ENCODE measurements at regions not wholly inside any gene's neighbourhood (a gene's known extent, or its start where the extent isn't known, plus 50 kb on each side); places are given as distances from the start of the nearest gene placed in this dataset.

DNA sequence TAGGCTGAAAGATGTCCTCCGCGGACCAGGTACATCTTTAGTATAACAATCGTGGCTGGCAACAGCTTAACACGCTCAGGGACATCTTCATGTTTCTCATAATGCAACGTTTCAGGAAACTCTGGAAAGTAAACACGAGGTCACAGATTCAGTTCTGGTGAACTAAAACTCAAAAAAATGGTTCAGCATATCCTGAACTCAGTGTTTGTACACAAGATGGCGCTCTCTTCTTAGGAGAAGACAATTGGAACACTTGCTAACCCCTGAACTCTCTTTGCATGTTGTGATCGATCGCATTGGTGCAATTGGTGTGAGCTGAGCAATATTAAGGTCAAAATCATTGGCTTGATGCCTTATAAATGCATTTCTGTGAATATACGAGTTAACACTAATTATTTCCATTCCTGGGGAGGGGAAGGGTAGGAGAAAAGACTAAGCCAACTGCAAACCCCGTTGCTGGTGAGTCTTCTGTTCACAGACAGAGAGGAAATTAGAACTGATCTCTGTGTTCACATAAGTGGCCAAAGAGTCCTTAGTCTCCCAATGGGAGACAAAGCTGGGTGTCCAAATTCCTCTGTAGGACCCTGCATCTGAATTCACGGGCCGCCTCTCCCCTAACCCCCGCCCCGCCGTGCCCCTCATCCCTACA, 52.6 kb upstream of the FAM180A start:
- POLR2A ChIA-PET, result no interaction called here
- BruUV-seq (replicated peaks), result no TSS peak
- in situ Hi-C loops (cut with HindIII; ENCODE audit: low pct_unique_long_range_greater_than_20kb, low sequenced_read_pairs), result no loop called here

DNA sequence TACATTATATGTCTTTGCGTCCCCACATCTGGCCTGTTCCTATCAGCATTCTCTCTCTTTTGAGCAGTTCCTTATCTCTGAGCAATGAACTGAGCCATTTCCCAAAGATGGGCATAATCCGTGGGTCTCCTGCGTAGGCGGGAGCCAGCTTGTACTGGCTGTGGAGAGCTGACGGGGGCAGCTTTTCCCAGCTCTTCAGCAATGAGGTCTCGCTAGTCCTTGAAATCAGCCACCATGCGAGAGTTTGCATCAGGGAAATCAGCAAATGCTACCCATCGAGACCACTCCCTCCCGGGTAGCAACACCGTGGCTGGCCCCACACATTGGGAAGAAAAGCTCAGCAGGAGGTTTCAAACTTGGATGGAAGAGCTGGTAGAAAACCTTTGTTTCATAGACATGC, 51.9 kb upstream of the FAM180A start:
- in situ Hi-C loops (cut with HindIII; ENCODE audit: low pct_unique_long_range_greater_than_20kb, low sequenced_read_pairs), result no loop called here
- CTCF ChIA-PET, result no interaction called here
- POLR2A ChIA-PET, result no interaction called here

More for the DNA sequence above, 52.6 kb upstream of the FAM180A start:
- no peak for TF ChIP-seq POLR2AphosphoS5 (IDR thresholded peaks at IDR 0.05; ENCODE audit: low read depth, low read length)
- TF ChIP-seq, protein P1, sequence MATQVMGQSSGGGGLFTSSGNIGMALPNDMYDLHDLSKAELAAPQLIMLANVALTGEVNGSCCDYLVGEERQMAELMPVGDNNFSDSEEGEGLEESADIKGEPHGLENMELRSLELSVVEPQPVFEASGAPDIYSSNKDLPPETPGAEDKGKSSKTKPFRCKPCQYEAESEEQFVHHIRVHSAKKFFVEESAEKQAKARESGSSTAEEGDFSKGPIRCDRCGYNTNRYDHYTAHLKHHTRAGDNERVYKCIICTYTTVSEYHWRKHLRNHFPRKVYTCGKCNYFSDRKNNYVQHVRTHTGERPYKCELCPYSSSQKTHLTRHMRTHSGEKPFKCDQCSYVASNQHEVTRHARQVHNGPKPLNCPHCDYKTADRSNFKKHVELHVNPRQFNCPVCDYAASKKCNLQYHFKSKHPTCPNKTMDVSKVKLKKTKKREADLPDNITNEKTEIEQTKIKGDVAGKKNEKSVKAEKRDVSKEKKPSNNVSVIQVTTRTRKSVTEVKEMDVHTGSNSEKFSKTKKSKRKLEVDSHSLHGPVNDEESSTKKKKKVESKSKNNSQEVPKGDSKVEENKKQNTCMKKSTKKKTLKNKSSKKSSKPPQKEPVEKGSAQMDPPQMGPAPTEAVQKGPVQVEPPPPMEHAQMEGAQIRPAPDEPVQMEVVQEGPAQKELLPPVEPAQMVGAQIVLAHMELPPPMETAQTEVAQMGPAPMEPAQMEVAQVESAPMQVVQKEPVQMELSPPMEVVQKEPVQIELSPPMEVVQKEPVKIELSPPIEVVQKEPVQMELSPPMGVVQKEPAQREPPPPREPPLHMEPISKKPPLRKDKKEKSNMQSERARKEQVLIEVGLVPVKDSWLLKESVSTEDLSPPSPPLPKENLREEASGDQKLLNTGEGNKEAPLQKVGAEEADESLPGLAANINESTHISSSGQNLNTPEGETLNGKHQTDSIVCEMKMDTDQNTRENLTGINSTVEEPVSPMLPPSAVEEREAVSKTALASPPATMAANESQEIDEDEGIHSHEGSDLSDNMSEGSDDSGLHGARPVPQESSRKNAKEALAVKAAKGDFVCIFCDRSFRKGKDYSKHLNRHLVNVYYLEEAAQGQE (IDR thresholded peaks at IDR 0.05; ENCODE audit: insufficient read depth in 1 of 2, low read depth in 2 of 2, low read length in 1 of 2), result no peak
- no peak for TF ChIP-seq SIN3A (IDR thresholded peaks at IDR 0.05; ENCODE audit: borderline replicate concordance, insufficient read depth, low read depth, low read length)
- TF ChIP-seq, protein P2, sequence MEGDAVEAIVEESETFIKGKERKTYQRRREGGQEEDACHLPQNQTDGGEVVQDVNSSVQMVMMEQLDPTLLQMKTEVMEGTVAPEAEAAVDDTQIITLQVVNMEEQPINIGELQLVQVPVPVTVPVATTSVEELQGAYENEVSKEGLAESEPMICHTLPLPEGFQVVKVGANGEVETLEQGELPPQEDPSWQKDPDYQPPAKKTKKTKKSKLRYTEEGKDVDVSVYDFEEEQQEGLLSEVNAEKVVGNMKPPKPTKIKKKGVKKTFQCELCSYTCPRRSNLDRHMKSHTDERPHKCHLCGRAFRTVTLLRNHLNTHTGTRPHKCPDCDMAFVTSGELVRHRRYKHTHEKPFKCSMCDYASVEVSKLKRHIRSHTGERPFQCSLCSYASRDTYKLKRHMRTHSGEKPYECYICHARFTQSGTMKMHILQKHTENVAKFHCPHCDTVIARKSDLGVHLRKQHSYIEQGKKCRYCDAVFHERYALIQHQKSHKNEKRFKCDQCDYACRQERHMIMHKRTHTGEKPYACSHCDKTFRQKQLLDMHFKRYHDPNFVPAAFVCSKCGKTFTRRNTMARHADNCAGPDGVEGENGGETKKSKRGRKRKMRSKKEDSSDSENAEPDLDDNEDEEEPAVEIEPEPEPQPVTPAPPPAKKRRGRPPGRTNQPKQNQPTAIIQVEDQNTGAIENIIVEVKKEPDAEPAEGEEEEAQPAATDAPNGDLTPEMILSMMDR (IDR thresholded peaks at IDR 0.05), result peak; percentile 82
- TF ChIP-seq TCF7L2 (IDR thresholded peaks at IDR 0.05; ENCODE audit: low read depth, low read length), result no peak
- no peak overlapping the region for H3K4me3 ChIP-seq (ENCODE audit: low read depth in 2 of 2, low read length in 2 of 2)
- CTCF ChIA-PET, result no interaction called here
- H3K36me3 ChIP-seq (ENCODE audit: control insufficient read depth, insufficient read depth, low read length), result no peaks in the 10 kb centered on the region
- intact Hi-C loops (cut with micrococcal nuclease; ENCODE audit: unreplicated experiment), result loop anchor here (1.0 kb wide), 1 partner anchor 208 kb away; no protein-coding TSS in a partner anchor
- peaks cover 5% of the 10 kb centered on the region; the same call in 1 of the 2 replicates for H3K4me1 ChIP-seq (ENCODE audit: control insufficient read depth, insufficient read depth, low read length)
- peak; percentile 81 for ATAC-seq
- peak; percentile 56 for DNase-seq (ENCODE audit: low read depth, low spot score)
- peaks cover 10% of the 10 kb centered on the region for H3K27me3 ChIP-seq (ENCODE audit: control insufficient read depth, insufficient read depth, low read length)
- H3K27ac ChIP-seq (ENCODE audit: low read length), result no peak overlapping the region
- H3K9me3 ChIP-seq (ENCODE audit: control insufficient read depth, insufficient read depth, low read depth, low read length), result no peaks in the 10 kb centered on the region

More for the DNA sequence above, 51.9 kb upstream of the FAM180A start:
- Histone ChIP-seq H3K36me3 (ENCODE audit: control insufficient read depth, insufficient read depth, low read length) (no peaks in the 10 kb centered on the region), H3K4me3 (ENCODE audit: low read depth in 2 of 2, low read length in 2 of 2) (no peak overlapping the region), H3K4me1 (ENCODE audit: control insufficient read depth, insufficient read depth, low read length) (peaks cover 5% of the 10 kb centered on the region; the same call in 1 of the 2 replicates), H3K9me3 (ENCODE audit: control insufficient read depth, insufficient read depth, low read depth, low read length) (no peaks in the 10 kb centered on the region), H3K27ac (ENCODE audit: low read length) (no peak overlapping the region), H3K27me3 (ENCODE audit: control insufficient read depth, insufficient read depth, low read length) (peaks cover 10% of the 10 kb centered on the region)
- intact Hi-C loops (cut with micrococcal nuclease; ENCODE audit: unreplicated experiment), result no loop called here
- TF ChIP-seq, protein P2 (IDR thresholded peaks at IDR 0.05), result no peak
- no peak for TF ChIP-seq POLR2AphosphoS5 (IDR thresholded peaks at IDR 0.05; ENCODE audit: low read depth, low read length)
- TF ChIP-seq SIN3A (IDR thresholded peaks at IDR 0.05; ENCODE audit: borderline replicate concordance, insufficient read depth, low read depth, low read length), result no peak
- TF ChIP-seq, protein P1 (IDR thresholded peaks at IDR 0.05; ENCODE audit: insufficient read depth in 1 of 2, low read depth in 2 of 2, low read length in 1 of 2), result no peak
- TF ChIP-seq TCF7L2 (IDR thresholded peaks at IDR 0.05; ENCODE audit: low read depth, low read length), result no peak
- DNase-seq (ENCODE audit: low read depth, low spot score) (no peak), ATAC-seq (no peak)
- BruUV-seq (replicated peaks), result no TSS peak

All from Panc1 (cell line).